Kidney tubule cell (primary cell): ENCODE measurements at regions not wholly inside any gene's neighbourhood (a gene's known extent, or its start where the extent isn't known, plus 50 kb on each side); places are given as distances from the start of the nearest gene placed in this dataset.
A peak's percentile ranks its signal among the peaks of the same experiment; 100 is the strongest.
"Not testable (repeated sequence)": the region's sequence is repeated elsewhere in the genome, so short reads cannot be mapped to it uniquely, and the experiment has no call there.

ENCODE experiments used
- DNase-seq: peaks from one replicate; pipeline ENCODE4 v3.0.0-alpha.2; 2018; ENCODE audit warnings: low spot score

DNA sequence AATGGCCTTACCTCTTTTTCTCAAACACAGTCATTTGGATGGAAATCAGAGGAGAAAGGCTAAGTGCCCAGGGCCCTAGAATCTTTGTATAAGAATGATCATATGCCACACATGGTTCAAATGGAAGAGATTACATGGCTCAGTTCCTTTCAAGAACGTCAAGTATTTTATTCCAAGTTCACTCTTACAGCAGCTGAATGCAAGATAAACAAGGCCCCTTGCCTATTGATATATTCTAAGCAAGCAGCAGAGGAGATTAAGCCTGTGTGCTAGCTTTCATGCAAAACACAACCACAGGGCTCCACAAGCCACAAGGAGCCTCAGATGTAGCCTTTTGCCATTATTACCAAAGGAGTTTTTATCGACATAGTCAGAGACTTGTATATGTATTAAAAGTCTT lies 55.3 kb upstream of the SLCO6A1 start:
- peak; percentile 69 for DNase-seq

DNA sequence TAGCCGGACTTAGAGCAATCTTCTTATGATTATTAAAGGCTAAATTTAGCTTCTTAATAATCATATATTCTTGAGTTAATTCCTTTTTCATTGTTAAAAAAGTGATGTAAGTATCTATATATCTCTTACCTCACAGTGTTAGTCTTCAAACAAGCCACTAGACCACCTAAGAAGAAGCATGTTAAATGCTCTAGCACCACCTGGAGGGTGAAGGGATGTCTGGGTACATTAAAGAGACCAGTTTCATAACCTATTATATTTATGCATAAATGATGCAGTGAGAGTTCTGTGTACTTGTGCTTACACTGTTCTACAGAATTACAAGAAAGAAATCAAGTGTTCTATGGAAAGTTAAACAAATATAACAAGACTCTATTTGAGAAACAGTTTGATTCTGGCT lies 55.9 kb upstream of the SLCO6A1 start:
- DNase-seq, result peak; percentile 29

DNA sequence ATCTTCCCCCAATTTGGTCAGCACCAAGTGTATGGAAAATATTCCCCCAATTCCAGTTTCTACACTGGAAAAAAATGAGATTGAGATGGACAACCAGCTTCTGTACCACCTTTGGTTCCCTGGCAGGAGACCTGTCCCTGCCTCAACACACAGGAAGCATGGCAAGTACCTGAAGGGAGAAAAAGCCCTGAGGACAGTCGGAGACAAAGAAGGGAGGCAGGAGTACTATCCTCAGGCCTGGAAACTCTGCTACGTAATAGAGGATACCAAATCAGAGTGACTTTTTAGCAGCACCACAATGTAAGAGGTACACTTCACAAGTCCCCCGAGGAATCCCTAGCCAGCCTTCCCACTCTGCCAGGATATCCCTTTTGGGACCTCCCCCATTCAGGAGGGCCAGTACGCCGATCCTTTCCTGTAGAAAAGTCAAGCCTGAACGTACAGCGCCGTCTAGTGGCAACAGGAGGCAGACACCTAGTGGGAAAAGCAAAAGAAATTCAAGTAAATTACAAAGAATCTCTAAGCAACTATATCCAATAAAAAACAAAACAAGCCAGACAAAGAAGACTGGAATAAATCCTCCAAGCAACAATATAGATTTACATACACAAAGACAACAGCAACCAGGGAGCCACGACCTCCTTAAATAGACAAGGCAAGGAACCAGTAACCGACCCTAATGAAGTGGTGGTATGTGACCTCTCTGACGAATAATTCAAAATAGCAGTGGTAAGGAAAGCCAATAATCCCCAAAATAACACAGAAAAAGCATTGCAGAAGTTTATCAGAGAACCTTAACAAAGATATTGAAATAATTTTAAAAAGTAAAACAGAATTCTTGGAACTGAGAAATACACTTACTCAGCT lies 63.3 kb upstream of the SLCO6A1 start:
- peak; percentile 58 for DNase-seq

DNA sequence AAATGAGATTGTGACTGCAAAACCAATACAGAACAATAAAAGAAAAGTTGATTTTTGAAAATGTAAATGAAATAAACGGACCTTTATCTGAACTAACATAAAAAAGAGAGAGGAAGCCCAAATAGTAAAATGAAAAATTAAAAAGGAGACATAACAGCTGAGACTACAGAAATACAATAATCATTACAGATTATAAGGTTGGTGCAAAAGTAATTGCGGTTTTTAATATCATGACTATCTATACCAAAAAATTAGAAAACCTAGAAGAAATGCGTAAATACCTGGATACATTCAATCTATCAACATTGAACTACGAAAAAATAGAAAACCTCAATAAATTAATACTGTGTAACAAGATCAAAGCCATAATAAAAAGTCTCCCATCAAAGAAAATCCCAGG lies 71.9 kb upstream of the SLCO6A1 start:
- DNase-seq, result no peak

DNA sequence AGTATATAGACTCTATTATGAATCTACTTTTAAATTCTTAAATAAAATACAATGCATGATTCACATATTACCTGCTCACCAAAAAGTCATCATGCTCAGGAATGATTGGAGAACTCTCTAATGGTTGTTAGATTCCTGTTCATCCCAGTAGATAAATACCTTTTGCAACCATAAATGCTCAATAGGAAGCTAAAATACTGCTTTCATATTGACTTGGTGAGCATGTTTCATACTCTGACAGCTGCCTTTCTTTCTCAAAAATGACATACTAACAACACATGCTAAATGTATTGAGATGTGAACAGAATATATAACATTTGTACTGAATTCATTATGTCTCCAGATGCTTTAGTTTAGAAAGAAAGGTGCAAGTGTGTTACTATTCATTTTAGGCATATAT lies 79.6 kb upstream of the SLCO6A1 start:
- no peak for DNase-seq

DNA sequence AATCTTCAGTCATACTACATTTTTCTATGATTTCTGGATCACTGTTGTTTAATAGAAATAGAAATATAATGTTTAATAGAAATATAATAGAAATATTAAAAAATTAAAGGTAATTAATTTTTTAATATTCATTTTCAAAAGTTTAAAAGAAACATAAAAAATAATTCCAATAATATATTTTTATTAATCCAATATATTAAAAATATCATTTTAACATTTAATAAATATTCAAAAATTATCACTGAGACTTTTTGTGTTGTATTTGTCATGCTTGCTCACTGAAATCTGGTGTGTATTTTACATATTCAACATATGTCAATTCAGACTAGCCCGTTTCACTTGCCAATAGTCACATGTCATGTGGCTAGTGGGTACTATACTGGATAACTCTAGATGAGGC lies 80.6 kb upstream of the SLCO6A1 start:
- DNase-seq, result no peak

DNA sequence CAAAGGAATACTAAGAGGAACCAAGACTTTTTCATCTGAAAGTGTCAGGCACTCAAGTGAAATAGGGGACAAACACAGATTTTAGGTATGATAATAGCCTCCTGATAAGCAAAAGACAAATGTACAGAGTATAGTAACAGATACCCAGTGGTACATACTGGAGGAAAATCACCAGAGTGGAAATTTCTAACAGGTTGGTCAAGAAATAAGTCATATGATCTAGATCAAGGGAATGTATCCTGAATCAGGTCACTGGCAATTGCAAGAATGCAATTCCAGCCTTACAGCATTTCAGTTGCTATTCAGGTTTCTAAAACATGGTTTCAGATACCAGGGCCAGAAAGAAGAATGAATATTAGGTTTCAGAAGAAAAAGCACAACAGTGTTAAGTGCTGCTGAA lies 82.2 kb upstream of the SLCO6A1 start:
- DNase-seq, result peak; percentile 24

DNA sequence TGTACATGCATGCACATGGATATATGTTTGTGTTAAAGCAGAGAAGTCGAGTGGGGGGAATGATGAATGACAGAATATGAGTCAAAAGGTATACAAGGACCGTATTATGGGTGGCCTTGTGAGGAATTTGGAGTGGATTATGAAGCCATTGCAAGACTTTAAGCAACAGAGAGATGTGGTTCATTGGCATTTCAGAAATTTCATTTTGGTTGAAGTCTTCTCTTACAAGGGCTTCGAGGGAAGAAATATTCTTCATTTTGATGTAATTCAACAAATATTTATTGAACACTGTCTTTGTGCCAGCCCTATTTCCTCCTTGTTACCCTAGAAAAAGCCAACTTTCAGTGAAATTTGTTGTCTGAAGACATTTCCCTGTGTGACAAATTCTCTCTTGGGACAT lies 83.9 kb upstream of the SLCO6A1 start:
- DNase-seq, result no peak

DNA sequence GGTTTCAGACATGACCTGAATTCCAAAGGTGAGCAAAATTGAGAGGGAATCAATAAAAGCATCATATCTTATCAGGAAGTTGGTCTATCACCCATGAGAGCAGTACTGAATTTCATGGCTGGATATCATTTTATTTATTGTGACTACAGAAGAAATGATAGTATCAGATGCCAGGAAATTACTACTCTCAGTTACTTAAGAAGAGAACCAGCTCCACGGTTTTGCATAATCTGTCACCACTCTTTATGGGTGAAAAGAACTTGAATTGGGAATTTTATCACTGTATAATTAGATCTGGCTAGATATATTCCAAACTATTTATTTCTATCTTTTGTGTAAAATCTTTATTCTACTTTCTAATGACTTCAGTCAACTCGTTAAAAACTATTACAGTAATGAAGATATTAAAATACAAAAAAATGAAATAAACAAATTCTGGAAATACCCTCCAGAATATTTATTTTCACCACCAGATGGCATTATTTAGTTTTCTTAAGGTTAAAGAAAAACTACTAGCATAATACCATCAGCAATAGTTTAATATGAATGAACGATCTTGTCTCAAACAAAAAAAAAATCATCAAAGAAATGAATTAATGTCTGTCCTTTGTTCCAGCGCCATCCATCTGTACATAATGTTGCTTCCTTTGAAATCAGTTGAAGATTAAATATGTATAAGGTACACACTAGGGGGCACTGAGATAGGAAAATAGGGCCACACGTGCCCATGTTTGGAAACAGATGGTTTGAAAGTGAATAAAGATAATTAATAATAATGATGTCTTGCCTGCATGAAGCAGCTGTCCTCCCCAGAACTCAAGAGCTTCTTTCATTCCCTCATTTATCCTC lies 84.7 kb upstream of the SLCO6A1 start:
- peak; percentile 33 for DNase-seq

DNA sequence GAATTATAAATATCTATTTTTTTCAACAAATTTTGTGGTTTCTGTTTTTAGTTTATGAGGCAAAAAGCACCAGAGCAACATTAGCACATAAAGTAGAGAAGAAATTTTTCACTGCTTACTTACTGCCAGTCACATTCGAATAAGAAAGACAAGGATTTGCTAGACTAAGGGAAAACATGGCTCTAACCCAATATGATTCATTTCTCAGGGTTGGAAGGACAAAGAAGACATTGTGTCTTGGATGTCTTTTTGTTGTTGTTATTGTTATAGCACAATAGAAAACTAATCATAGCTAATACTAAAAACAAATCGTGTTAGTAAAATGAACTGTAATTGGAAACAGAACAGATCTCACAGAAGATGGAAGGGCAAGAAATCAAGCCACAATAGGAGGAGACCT lies 90.9 kb upstream of the SLCO6A1 start:
- no peak for DNase-seq

DNA sequence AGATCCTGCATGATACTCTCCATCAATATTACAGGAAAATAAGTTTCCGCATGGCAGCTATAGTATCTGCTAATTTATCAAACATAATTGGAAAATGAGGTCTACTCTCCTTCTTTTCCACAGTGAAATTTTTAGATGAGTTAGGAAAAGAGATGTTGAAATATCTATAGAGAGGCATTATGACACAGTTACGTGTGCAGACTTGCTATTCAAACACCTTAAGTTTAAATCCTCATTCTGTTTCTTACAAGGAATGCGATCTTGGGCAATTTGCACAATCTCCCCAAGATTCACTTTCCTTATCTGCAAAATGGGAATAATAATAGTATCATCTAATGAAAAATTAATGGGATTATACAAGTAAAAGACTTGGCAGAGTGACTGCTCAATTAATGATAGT lies 91.7 kb upstream of the SLCO6A1 start:
- DNase-seq, result no peak

DNA sequence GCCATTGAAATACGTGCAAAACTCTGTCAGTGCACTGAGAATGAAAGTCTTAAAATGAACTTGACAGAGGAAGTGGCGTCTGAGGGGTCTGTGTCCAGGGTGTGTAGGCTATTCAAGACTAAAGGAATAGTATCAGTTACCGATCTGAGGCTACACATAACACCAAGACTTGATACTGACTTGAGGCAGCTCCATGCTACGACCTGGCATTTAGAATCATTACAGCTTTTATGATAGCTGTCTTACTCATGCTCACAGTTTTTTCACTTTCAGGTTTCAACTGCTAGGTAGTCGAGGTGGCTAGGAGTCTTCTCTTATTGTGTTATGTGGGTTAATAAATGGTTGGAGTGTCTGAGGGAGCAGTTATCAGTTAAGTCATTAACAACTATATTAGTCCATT lies 92.8 kb upstream of the SLCO6A1 start:
- DNase-seq, result no peak

DNA sequence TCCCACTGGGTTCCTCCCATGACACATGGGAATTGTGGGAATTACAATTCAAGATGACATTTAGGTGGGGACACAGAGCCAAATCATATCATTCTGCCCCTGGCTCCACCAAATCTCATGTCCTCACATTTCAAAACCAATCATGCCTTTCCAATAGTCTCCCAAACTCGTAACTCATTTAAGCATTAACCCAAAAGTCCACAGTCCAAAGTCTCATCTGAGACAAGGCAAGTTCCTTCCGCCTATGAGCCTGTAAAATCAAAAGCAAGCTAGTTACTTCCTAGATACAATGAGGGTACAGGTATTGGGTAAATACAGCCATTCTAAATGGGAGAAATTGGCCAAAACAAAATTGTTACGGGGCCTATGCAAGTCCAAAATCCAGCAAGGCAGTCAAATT lies 93.8 kb upstream of the SLCO6A1 start:
- not testable (repeated sequence) for DNase-seq

DNA sequence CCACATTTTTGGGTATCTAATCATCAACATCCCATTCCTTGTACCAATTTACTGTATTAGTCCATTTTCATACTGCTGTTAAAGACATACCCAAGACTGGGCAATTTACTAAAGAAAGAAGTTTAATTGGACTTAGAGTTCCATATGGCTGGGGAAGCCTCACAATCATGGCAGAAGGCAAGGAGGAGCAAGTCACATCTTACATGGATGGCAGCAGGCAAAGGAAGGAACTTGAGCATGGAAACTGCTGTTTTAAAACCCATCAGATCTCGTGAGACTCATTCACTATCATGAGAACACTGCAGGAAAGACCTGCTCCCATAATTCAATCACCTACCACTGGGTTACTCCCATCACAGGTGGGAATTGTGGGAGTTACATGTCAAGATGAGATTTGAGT lies 95.4 kb upstream of the SLCO6A1 start:
- no peak for DNase-seq

DNA sequence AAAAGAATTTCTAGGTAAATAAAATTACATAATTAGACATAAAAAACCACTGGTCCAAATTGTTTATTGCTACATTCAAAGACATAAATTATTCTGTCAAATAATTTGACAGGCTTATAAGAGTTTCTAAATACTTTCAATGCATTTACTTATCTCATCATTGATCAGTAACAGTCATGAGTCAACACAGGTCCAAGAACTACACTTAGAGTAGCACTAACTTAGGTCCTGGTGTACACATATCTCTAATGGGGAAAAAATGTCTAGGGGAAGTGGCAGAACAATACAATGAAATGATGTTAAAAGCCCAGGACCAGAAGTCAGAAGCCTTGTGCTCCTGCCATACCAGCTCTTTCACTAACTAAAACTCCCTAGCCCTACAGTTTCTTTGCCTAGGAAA lies 96.5 kb upstream of the SLCO6A1 start:
- DNase-seq, result no peak

DNA sequence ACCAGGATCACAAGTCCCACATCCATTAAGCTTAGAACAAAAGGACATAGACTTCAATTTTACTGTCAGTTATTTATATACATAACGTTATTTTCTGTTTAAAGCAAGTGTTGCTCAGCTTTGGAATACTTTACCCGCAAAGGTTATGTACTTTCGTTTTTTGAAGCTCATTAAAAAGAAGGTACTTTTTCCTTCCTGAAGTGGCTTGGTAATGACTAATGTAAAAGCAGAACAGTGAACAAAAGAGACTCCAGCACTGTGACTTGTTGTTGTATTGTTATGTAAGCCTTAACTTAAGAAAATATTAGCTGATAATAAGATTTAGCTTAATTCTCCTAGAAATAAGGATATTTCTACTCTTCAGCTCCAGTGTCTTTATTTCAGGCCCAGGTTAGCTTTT lies 97.3 kb upstream of the SLCO6A1 start:
- DNase-seq, result peak; percentile 14

DNA sequence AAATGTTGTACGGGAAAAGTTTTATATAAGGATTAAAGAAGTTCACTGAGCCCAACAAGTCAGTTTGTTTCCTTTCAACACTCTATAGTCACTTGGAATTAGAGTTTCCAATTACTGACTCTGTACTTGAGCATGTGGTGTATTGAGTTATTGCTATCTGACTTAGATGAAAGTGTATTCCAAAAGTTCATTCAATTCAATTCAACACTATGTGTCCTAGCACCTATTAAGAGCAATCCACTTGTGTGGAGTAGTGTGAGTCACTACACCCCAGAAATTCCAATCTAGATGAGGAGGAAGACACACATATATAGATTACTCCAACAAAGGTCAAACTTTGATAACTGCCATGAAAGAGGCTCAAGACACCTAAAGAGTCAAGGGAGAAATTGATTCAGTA lies 98.2 kb upstream of the SLCO6A1 start:
- DNase-seq, result no peak

DNA sequence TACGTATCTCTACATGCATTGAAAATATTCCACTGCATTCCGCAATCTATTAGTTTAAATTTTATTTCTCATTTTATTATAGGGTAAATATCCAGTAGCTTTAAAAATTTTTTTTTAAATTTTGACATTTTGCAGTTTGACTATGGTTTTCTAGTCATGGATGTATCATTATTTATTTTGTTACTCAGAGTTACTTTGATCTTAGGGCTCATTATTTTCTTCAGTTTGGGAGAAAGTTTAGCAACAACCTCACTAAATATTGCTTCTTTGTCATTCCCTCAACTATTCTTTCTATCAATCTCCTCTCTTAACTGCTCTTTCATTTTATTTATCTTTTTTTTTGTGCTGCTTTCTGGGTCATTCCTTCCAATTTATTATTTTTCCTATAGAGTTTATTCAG lies 100.5 kb upstream of the SLCO6A1 start:
- DNase-seq, result no peak

DNA sequence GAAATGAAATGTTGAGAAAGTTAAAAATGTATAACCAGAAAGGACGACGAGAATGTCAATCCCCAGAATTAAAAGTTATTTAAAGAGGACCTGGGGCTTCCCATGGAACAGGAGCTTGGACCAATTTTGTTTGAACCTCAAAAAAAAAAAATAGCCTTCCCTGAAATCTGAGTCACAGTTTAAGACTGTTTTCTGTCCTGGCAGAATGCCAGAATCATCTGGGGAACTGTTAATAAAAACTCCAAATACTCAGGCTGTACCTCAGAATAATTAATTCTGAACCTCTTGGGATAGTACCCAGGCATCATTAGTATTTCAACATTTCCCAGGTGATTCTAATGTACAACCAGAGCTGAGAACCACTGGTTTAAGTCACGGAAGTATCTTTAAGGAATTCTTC lies 102.2 kb upstream of the SLCO6A1 start:
- peak; percentile 42 for DNase-seq

DNA sequence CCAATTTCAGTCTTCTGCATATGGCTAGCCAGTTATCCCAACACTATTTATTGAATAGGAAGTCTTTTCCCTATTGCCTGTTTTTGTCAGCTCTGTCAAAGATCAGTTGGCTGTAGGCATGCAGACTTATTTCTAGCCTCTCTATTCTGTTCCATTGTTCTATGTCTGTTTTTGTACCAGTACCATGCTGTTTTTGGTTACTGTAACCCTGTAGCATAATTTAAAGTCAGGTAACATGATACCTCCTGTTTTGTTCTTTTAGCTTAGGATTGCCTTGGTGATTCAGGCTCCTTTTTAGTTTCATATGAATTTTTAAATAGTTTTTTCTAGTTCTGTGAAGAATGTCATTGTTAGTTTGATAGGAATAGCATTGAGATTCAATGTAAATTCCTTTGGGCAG lies 104.9 kb upstream of the SLCO6A1 start:
- no peak for DNase-seq

DNA sequence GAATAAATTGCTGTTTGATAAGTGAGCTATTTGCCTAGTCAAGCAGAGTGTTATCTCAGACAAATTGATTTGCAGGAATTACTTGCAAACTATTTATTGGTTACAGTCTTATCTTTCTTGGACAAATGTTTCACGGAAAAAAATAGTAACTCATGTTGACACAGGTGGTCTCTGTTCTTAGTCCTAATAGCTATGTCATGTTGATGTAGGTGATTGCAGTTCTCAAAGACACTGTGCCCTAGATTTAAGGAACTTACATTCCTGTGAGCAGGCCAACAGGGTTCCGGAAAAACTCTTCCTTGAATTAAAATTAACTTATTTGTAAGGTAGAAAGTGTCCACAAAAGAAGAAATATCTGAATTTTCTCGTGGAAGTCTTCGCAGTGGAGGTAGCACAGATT lies 109.6 kb upstream of the SLCO6A1 start:
- no peak for DNase-seq

DNA sequence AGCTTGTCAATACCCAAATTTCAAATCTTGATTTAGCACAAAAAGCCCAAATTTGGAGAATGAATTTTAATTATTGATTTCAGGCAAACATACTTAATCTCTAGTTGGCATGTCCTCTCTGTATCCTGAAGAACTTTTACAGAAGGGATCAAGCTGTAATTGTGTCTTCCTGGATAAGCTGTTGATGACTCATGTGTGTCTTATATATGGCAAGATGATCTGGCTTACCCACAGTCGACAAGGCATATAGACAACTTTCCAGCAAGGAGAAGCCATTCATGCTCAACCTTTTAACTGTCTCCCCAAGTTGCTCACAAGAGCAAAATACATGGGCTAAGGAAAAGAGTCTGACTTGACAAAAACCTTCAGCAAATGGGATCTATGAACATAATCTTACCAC lies 112.5 kb upstream of the SLCO6A1 start:
- DNase-seq, result no peak

DNA sequence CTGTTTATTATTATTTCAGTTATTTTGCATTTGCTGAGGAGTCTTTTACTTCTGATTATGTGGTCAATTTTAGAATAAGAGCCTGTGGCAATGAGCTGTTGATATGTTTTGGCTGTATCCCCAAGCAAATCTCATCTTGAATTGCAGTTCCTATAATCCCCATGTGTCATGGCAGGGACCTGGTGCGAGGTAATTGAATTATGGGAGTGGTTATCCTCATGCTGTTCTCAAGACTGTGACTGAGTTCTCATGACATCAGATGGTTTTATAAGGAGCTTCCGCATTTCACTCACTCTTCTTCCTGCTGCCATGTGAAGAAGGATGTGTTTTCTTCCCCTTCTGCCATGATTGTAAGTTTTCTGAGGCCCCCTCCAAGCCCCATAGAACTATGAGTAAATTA lies 114.9 kb upstream of the SLCO6A1 start:
- no peak for DNase-seq
